HG03558 (cell line): ENCODE measurements at regions not wholly inside any gene's neighbourhood (a gene's known extent, or its start where the extent isn't known, plus 50 kb on each side); places are given as distances from the start of the nearest gene placed in this dataset.

Experiments used
- ATAC-seq: cut with Tn5 transposase; IDR thresholded peaks from one replicate; pipeline ENCODE4 v1.9.1; 2021; ENCODE audit warnings: moderate number of reproducible peaks; ENCODE audit not compliant: unreplicated experiment; ENCODE audit errors: extremely low read depth

- ATAC-seq, result no peak
These were observed 105.3 kb upstream of the HSD17B12 start for GRCh38 chr11:43574949-43575912.

GRCh38 chr11:43575913-43576310, 104.6 kb upstream of the HSD17B12 start:
- no peak for ATAC-seq

- ATAC-seq, result no peak
These were observed 104.2 kb upstream of the HSD17B12 start for GRCh38 chr11:43576320-43576802.

- no peak for ATAC-seq
These were observed 103.6 kb upstream of the HSD17B12 start for GRCh38 chr11:43576803-43577521.

- ATAC-seq, result no peak
These were observed 102.8 kb upstream of the HSD17B12 start for GRCh38 chr11:43577566-43578264.

GRCh38 chr11:43578346-43579170, 102.0 kb upstream of the HSD17B12 start:
- no peak for ATAC-seq

- ATAC-seq, result no peak
These were observed 101.2 kb upstream of the HSD17B12 start for GRCh38 chr11:43579171-43579918.

GRCh38 chr11:43579919-43580276, 100.6 kb upstream of the HSD17B12 start:
- ATAC-seq, result no peak

GRCh38 chr11:43580735-43581369, 99.7 kb upstream of the HSD17B12 start:
- ATAC-seq, result no peak

GRCh38 chr11:43581370-43582023, 99.0 kb upstream of the HSD17B12 start:
- ATAC-seq, result no peak

- no peak for ATAC-seq
These were observed 98.3 kb upstream of the HSD17B12 start for GRCh38 chr11:43582024-43582862.

GRCh38 chr11:43582863-43583462, 97.6 kb upstream of the HSD17B12 start:
- no peak for ATAC-seq

GRCh38 chr11:43583548-43583947, 97.0 kb upstream of the HSD17B12 start:
- no peak for ATAC-seq

GRCh38 chr11:43585877-43586608, 94.5 kb upstream of the HSD17B12 start:
- no peak for ATAC-seq

GRCh38 chr11:43589601-43590250, 90.8 kb upstream of the HSD17B12 start:
- no peak for ATAC-seq

GRCh38 chr11:43601511-43601910, 79.0 kb upstream of the HSD17B12 start:
- no peak for ATAC-seq
